PC-9 (cell line): ENCODE measurements at regions not wholly inside any gene's neighbourhood (a gene's known extent, or its start where the extent isn't known, plus 50 kb on each side); places are given as distances from the start of the nearest gene placed in this dataset.

Source experiments
- BruUV-seq: library from RNA; stranded (reverse); fragments of 400-500 nt; replicated peaks from 2 replicates; lab custom pipeline; 2021; lab: Mats Ljungman, UMichigan
- CTCF ChIA-PET: fragments of 300-600 bp; sonication (Branson Sonifier 250); formaldehyde crosslinking; loops from one replicate; lab custom pipeline; 2022; ENCODE audit warnings: antibody characterized with exemption; lab: Charles Lee
- POLR2A ChIA-PET: fragments of 300-600 bp; sonication (Branson Sonifier 250); formaldehyde crosslinking; loops from one replicate; lab custom pipeline; 2022; ENCODE audit warnings: antibody characterized with exemption; ENCODE audit not compliant: unreplicated experiment; lab: Charles Lee
- DNase-seq, 2 experiments: peaks; one replicate each; pipeline versions ENCODE4 v3.0.0 to v3.0.0-alpha.2; 2015 to 2022; ENCODE audit warnings: mixed read lengths in 1 of 2
- H2AFZ ChIP-seq: fragments of 200-600 bp; sonication (generic); 2 replicates; pipeline ENCODE4 v1.8.1; 2017; ENCODE audit warnings: antibody characterized with exemption
- H3F3A ChIP-seq: fragments of 200-600 bp; sonication (generic); 2 replicates; pipeline ENCODE4 v1.8.1; 2017; ENCODE audit warnings: antibody characterized with exemption, mild to moderate bottlenecking, low read depth; ENCODE audit not compliant: insufficient read depth
- H3K27ac ChIP-seq: fragments of 200-600 bp; sonication (generic); 2 replicates; pipeline ENCODE4 v1.6.1; 2016; ENCODE audit warnings: mixed run types
- H3K27me3 ChIP-seq: fragments of 200-600 bp; sonication (generic); 2 replicates; pipeline ENCODE4 v1.6.1; 2016; ENCODE audit warnings: low read depth, mixed run types; ENCODE audit not compliant: insufficient read depth
- H3K36me3 ChIP-seq: fragments of 200-600 bp; sonication (generic); 2 replicates; pipeline ENCODE4 v1.6.1; 2016; ENCODE audit warnings: low read depth, mixed run types
- H3K4me1 ChIP-seq: fragments of 200-600 bp; sonication (generic); replicated peaks from 2 replicates; pipeline ENCODE4 v1.6.1; 2016; ENCODE audit warnings: mixed run types; ENCODE audit not compliant: insufficient read depth
- H3K4me2 ChIP-seq: fragments of 200-600 bp; sonication (generic); 2 replicates; pipeline ENCODE4 v1.6.1; 2017; ENCODE audit warnings: mixed run types
- H3K4me3 ChIP-seq: fragments of 200-600 bp; sonication (generic); 2 replicates; pipeline ENCODE4 v1.6.1; 2016; ENCODE audit warnings: mixed run types
- H3K79me2 ChIP-seq: fragments of 200-600 bp; sonication (generic); 2 replicates; pipeline ENCODE4 v1.6.1; 2017; ENCODE audit warnings: low read depth, mixed run types
- H3K9me2 ChIP-seq: fragments of 200-600 bp; sonication (generic); 2 replicates; pipeline ENCODE4 v1.8.1; 2017; ENCODE audit warnings: mild to moderate bottlenecking; ENCODE audit not compliant: insufficient read depth
- H3K9me3 ChIP-seq: fragments of 200-600 bp; sonication (generic); 2 replicates; pipeline ENCODE4 v1.8.1; 2016; ENCODE audit warnings: low read depth; ENCODE audit not compliant: insufficient read depth
- H4K20me1 ChIP-seq: fragments of 200-600 bp; sonication (generic); 2 replicates; pipeline ENCODE4 v1.8.1; 2017; ENCODE audit not compliant: insufficient read depth
- EZH2 ChIP-seq: fragments of 200-600 bp; sonication (generic); IDR thresholded peaks from 2 replicates; pipeline ENCODE4 v1.8.0; 2017; ENCODE audit warnings: antibody characterized with exemption, low read depth
- intact Hi-C: fragments of 100-400 bp; cut with micrococcal nuclease; formaldehyde crosslinking; loops from one replicate; pipeline ENCODE4 v1.10.0; 2022; ENCODE audit not compliant: unreplicated experiment
- TF ChIP-seq, protein P1 (sequence below): fragments of 200-600 bp; sonication (generic); conservative IDR thresholded peaks from 2 replicates; pipeline ENCODE4 v1.6.1; 2017; ENCODE audit warnings: mixed run types, antibody characterized with exemption, mild to moderate bottlenecking, moderate library complexity

DNA sequence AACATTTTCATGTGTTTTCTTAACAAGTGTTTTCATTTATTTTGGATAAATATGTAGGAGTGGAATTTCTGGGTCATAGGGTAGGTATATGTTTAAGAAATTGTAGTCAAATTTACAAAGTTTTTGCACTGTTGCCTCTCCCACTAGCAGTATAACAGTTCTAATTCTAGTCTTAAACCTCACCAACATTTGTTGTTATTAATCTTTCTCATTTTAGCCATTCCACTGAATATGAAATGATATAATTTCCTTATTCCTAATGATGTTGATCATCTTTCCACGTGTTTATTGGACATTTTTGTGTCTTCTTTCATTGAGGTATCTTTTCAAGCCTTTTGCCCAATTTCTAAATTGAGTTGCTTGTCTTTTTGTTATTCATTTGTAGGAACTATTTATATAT is 62.0 kb downstream of the C11orf91 start:
- Histone ChIP-seq H3F3A (peaks cover 45% of the 10 kb centered on the region), H3K4me1 (peaks cover 47% of the 10 kb centered on the region), H3K4me2 (no peak overlapping the region), H3K27me3 (no peaks in the 10 kb centered on the region), H3K36me3 (0 out of 2 replicates have a peak, but pooled peaks cover 4% of the 10 kb centered on the region), H3K9me2 (no peaks in the 10 kb centered on the region), H3K4me3 (no peak overlapping the region), H2AFZ (no peak overlapping the region), H3K9me3 (0 out of 2 replicates have a peak, but pooled peaks cover 4% of the 10 kb centered on the region), H4K20me1 (no peaks in the 10 kb centered on the region), H3K79me2 (no peaks in the 10 kb centered on the region), H3K27ac (no peak overlapping the region)
- no TSS peak for BruUV-seq
- ChIA-PET CTCF (no interaction called here), POLR2A (no interaction called here)
- intact Hi-C loops: no loop called here
- TF ChIP-seq, protein P1, sequence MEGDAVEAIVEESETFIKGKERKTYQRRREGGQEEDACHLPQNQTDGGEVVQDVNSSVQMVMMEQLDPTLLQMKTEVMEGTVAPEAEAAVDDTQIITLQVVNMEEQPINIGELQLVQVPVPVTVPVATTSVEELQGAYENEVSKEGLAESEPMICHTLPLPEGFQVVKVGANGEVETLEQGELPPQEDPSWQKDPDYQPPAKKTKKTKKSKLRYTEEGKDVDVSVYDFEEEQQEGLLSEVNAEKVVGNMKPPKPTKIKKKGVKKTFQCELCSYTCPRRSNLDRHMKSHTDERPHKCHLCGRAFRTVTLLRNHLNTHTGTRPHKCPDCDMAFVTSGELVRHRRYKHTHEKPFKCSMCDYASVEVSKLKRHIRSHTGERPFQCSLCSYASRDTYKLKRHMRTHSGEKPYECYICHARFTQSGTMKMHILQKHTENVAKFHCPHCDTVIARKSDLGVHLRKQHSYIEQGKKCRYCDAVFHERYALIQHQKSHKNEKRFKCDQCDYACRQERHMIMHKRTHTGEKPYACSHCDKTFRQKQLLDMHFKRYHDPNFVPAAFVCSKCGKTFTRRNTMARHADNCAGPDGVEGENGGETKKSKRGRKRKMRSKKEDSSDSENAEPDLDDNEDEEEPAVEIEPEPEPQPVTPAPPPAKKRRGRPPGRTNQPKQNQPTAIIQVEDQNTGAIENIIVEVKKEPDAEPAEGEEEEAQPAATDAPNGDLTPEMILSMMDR: no peak
- no peak for TF ChIP-seq EZH2
- DNase-seq: no peak

DNA sequence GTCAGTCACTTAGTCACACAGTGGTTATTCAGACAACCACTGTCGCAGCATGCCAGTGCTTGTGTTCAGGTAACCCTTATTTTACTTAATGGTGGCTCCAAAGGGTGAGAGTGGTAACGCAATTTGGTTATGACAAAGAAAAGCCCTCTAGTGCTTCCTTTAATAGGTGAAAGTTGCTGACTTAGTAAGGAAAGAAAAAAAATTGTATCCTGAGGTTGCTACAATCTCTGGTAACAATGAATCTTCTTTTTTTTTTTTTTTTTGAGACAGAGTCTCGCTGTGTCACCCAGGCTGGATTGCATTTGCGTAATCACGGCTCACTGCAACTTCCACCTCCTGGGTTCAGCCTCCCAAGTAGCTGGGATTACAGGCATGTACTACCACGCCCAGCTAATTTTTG is 64.5 kb downstream of the C11orf91 start:
- ChIA-PET POLR2A (interaction anchor here (0.6 to 0.9 kb wide), 2 partner anchors 106 to 371 kb away, joined by 7 to 26 read pairs; no protein-coding TSS in a partner anchor), CTCF (interaction anchor here (0.6 to 0.7 kb wide), 3 partner anchors 48 to 193 kb away, joined by 3 to 8 read pairs (median 5); no protein-coding TSS in a partner anchor)
- no TSS peak for BruUV-seq
- TF ChIP-seq, protein P1: no peak
- TF ChIP-seq EZH2: no peak
- Histone ChIP-seq H3K4me1 (peaks cover 49% of the 10 kb centered on the region), H3K4me2 (peak overlapping the region; percentile 66), H3K79me2 (no peaks in the 10 kb centered on the region), H3F3A (peaks cover 47% of the 10 kb centered on the region), H3K27ac (peak overlapping the region; percentile 99), H3K9me2 (no peaks in the 10 kb centered on the region), H3K9me3 (0 out of 2 replicates have a peak, but pooled peaks cover 4% of the 10 kb centered on the region), H3K27me3 (no peaks in the 10 kb centered on the region), H3K36me3 (0 out of 2 replicates have a peak, but pooled peaks cover 4% of the 10 kb centered on the region), H4K20me1 (no peaks in the 10 kb centered on the region), H2AFZ (no peak overlapping the region), H3K4me3 (no peak overlapping the region)
- DNase-seq: peak; percentile 66 to 93
- intact Hi-C loops: no loop called here

DNA sequence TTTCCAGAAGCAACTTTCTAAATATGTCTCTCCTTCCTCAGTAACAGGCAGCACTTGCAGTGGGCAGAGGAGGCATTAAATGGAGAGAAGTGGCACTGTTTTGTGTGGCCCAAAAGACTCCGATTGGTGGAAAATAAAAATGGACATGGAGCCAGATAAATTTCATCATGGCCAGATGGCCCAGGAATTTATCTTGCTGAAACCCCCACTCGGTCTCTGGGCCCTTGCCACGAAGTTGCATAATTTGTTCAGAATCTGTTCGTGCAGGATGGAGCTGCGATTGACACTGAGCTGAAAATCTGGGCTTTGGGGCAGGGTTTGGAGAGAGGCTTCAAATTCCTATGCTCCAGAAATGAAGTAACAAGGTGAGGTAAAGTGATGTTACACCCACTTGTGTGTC is 65.5 kb downstream of the C11orf91 start:
- Histone ChIP-seq H3K4me1 (peaks cover 49% of the 10 kb centered on the region), H2AFZ (no peak overlapping the region), H3K79me2 (no peaks in the 10 kb centered on the region), H3K27me3 (no peaks in the 10 kb centered on the region), H3K27ac (peak overlapping the region; percentile 99), H3K36me3 (0 out of 2 replicates have a peak, but pooled peaks cover 4% of the 10 kb centered on the region), H3K9me3 (0 out of 2 replicates have a peak, but pooled peaks cover 4% of the 10 kb centered on the region), H3K4me2 (peak overlapping the region; percentile 66), H4K20me1 (no peaks in the 10 kb centered on the region), H3F3A (peaks cover 47% of the 10 kb centered on the region), H3K4me3 (no peak overlapping the region), H3K9me2 (no peaks in the 10 kb centered on the region)
- BruUV-seq: TSS peak; percentile 40
- TF ChIP-seq, protein P1: no peak
- TF ChIP-seq EZH2: no peak
- POLR2A ChIA-PET: interaction anchor here (0.6 to 0.7 kb wide), 2 partner anchors 81 to 101 kb away, joined by 3 to 4 read pairs; no protein-coding TSS in a partner anchor
- CTCF ChIA-PET: no interaction called here
- peak in 1 of 2 experiments; percentile 28 for DNase-seq
- intact Hi-C loops: no loop called here
